ENCODE measurements at regions not wholly inside any gene's neighbourhood (a gene's known extent, or its start where the extent isn't known, plus 50 kb on each side); places are given as distances from the start of the nearest gene placed in this dataset.

GRCh38 chr6:37106982-37107491 lies 62.9 kb upstream of the PIM1 start:
- Histone ChIP-seq H3K36me3 (no peaks in the 10 kb centered on the region), H3K27me3 (no peaks in the 10 kb centered on the region), H3K4me1 (peaks cover 37% of the 10 kb centered on the region), H3K4me3 (ENCODE audit: low read depth, low read length) (no peak overlapping the region), H3K9me3 (no peaks in the 10 kb centered on the region)
- DNase-seq = no peak
- TF ChIP-seq, protein P1, sequence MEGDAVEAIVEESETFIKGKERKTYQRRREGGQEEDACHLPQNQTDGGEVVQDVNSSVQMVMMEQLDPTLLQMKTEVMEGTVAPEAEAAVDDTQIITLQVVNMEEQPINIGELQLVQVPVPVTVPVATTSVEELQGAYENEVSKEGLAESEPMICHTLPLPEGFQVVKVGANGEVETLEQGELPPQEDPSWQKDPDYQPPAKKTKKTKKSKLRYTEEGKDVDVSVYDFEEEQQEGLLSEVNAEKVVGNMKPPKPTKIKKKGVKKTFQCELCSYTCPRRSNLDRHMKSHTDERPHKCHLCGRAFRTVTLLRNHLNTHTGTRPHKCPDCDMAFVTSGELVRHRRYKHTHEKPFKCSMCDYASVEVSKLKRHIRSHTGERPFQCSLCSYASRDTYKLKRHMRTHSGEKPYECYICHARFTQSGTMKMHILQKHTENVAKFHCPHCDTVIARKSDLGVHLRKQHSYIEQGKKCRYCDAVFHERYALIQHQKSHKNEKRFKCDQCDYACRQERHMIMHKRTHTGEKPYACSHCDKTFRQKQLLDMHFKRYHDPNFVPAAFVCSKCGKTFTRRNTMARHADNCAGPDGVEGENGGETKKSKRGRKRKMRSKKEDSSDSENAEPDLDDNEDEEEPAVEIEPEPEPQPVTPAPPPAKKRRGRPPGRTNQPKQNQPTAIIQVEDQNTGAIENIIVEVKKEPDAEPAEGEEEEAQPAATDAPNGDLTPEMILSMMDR (IDR thresholded peaks at IDR 0.05; ENCODE audit: low read depth, low read length) = no peak

- TF ChIP-seq, protein P1 (IDR thresholded peaks at IDR 0.05; ENCODE audit: low read depth, low read length) = no peak
These were observed 60.0 kb upstream of the PIM1 start for GRCh38 chr6:37109714-37110499.

GRCh38 chr6:37110500-37111461 lies 59.2 kb upstream of the PIM1 start:
- no peaks in the 10 kb centered on the region for H3K9me3 ChIP-seq
- no peak overlapping the region for H3K4me3 ChIP-seq (ENCODE audit: low read depth, low read length)
- TF ChIP-seq, protein P1 (IDR thresholded peaks at IDR 0.05; ENCODE audit: low read depth, low read length) = no peak
- DNase-seq = no peak
- H3K4me1 ChIP-seq = peaks cover 14% of the 10 kb centered on the region
- no peaks in the 10 kb centered on the region for H3K27me3 ChIP-seq
- H3K36me3 ChIP-seq = no peaks in the 10 kb centered on the region

More at GRCh38 chr6:37109714-37110499, 60.0 kb upstream of the PIM1 start:
- Histone ChIP-seq H3K27me3 (no peaks in the 10 kb centered on the region), H3K4me3 (ENCODE audit: low read depth, low read length) (no peak overlapping the region), H3K4me1 (peaks cover 21% of the 10 kb centered on the region), H3K36me3 (no peaks in the 10 kb centered on the region), H3K9me3 (no peaks in the 10 kb centered on the region)
- no peak for DNase-seq

GRCh38 chr6:37113976-37114375 lies 56.0 kb upstream of the PIM1 start:
- DNase-seq = no peak
- TF ChIP-seq, protein P1 (IDR thresholded peaks at IDR 0.05; ENCODE audit: low read depth, low read length) = no peak
- H3K4me3 ChIP-seq (ENCODE audit: low read depth, low read length) = no peak overlapping the region
- H3K36me3 ChIP-seq = no peaks in the 10 kb centered on the region
- no peaks in the 10 kb centered on the region for H3K27me3 ChIP-seq
- H3K9me3 ChIP-seq = no peaks in the 10 kb centered on the region
- H3K4me1 ChIP-seq = peaks cover 14% of the 10 kb centered on the region

DNA sequence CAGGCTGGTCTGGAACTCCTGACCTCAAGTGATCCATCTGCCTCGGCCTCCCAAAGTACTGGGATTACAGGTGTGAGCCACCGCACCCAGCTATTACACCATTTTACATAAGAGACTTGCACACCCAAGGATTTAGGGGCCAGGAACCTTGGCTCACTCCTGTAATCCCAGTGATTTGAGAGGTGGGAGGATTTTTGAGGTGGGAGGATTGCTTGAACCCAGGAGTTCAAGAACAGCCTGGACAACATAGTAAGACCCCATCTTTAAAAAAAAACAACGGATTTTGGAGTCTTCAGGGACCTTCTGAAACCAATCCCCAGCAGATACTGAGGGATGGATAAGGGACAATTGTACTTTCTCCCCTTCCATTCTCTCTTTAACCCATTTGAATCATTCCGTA lies 55.3 kb upstream of the PIM1 start:
- H3K4me1 ChIP-seq = peaks cover 12% of the 10 kb centered on the region
- TF ChIP-seq, protein P1 (IDR thresholded peaks at IDR 0.05; ENCODE audit: low read depth, low read length) = no peak
- H3K9me3 ChIP-seq = no peaks in the 10 kb centered on the region
- H3K36me3 ChIP-seq = no peaks in the 10 kb centered on the region
- no peaks in the 10 kb centered on the region for H3K27me3 ChIP-seq
- H3K4me3 ChIP-seq (ENCODE audit: low read depth, low read length) = no peak overlapping the region
- DNase-seq = no peak
